Smooth muscle cell (in vitro differentiated cells): ENCODE measurements at regions not wholly inside any gene's neighbourhood (a gene's known extent, or its start where the extent isn't known, plus 50 kb on each side); places are given as distances from the start of the nearest gene placed in this dataset.

Experiments
- DNase-seq: peaks from one replicate; lab custom pipeline; 2025; ENCODE audit not compliant: unreplicated experiment; lab: John Stamatoyannopoulos, UW
- H2AFZ ChIP-seq: fragments of 200-600 bp; sonication (generic); 2 replicates; pipeline ENCODE4 v1.6.0; 2016; ENCODE audit warnings: antibody characterized with exemption, low read depth, mild to moderate bottlenecking
- H3F3A ChIP-seq: fragments of 200-600 bp; sonication (generic); 2 replicates; pipeline ENCODE4 v1.6.0; 2017; ENCODE audit warnings: antibody characterized with exemption, low read depth
- H3K27ac ChIP-seq: fragments of 200-600 bp; sonication (generic); 2 replicates; pipeline ENCODE4 v1.5.1; 2016; ENCODE audit warnings: low read depth, mild to moderate bottlenecking
- H3K27me3 ChIP-seq: fragments of 200-600 bp; sonication (generic); 2 replicates; pipeline ENCODE4 v1.6.1; 2016; ENCODE audit warnings: low read depth, mild to moderate bottlenecking
- H3K36me3 ChIP-seq: fragments of 200-600 bp; sonication (generic); 2 replicates; pipeline ENCODE4 v1.5.1; 2016; ENCODE audit warnings: low read depth
- H3K4me1 ChIP-seq: fragments of 200-600 bp; sonication (generic); 2 replicates; pipeline ENCODE4 v1.5.1; 2016; ENCODE audit warnings: low read depth
- H3K4me2 ChIP-seq: fragments of 200-600 bp; sonication (generic); 2 replicates; pipeline ENCODE4 v1.6.0; 2016; ENCODE audit warnings: mild to moderate bottlenecking
- H3K4me3 ChIP-seq: fragments of 200-600 bp; sonication (generic); 2 replicates; pipeline ENCODE4 v1.5.1; 2016; ENCODE audit warnings: mild to moderate bottlenecking
- H3K79me2 ChIP-seq: fragments of 200-600 bp; sonication (generic); 2 replicates; pipeline ENCODE4 v1.6.0; 2016; ENCODE audit warnings: low read depth, mild to moderate bottlenecking
- H3K9ac ChIP-seq: fragments of 200-600 bp; sonication (generic); 2 replicates; pipeline ENCODE4 v1.6.0; 2016; ENCODE audit warnings: low read depth
- H3K9me3 ChIP-seq: fragments of 200-600 bp; sonication (generic); replicated peaks from 2 replicates; pipeline ENCODE4 v1.5.1; 2016; ENCODE audit warnings: low read depth
- H4K20me1 ChIP-seq: fragments of 200-600 bp; sonication (generic); 2 replicates; pipeline ENCODE4 v1.6.0; 2016; ENCODE audit warnings: low read depth
- WGBS: methylation state at CpG from one replicate; pipeline ENCODE4 v1.1.7; 2016; ENCODE audit warnings: low lambda C conversion rate; 5-methylcytosine and 5-hydroxymethylcytosine counted together
- TF ChIP-seq, protein P1 (sequence below): fragments of 200-600 bp; sonication (generic); IDR thresholded peaks from 2 replicates; pipeline ENCODE4 v1.5.1; 2017; ENCODE audit warnings: borderline replicate concordance, mild to moderate bottlenecking, antibody characterized with exemption; ENCODE audit not compliant: insufficient read depth, poor library complexity, severe bottlenecking

DNA sequence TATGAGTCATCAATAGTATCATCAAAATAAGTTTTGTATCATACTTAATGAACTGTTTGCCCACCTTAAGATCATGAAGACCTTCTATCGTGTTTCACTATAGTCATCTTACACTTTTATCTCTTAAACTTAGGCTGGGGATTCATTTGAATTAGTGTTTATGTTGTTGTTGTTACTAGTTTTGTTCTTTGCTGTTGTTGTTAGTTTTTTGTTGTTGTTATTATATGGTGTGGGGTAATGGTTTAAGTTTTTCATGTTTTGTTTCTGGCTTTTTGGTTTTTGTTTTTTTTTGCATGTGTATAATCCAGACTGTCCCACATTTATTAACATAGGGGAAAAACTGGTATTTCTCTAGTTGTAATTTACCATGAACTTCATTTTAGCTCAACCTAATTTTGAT lies 965.1 kb upstream of the MIR17HG start:
- WGBS: 96% methylated on average over 1 of the region's 1 CpG
- no peaks in the 10 kb centered on the region for H3F3A ChIP-seq

DNA sequence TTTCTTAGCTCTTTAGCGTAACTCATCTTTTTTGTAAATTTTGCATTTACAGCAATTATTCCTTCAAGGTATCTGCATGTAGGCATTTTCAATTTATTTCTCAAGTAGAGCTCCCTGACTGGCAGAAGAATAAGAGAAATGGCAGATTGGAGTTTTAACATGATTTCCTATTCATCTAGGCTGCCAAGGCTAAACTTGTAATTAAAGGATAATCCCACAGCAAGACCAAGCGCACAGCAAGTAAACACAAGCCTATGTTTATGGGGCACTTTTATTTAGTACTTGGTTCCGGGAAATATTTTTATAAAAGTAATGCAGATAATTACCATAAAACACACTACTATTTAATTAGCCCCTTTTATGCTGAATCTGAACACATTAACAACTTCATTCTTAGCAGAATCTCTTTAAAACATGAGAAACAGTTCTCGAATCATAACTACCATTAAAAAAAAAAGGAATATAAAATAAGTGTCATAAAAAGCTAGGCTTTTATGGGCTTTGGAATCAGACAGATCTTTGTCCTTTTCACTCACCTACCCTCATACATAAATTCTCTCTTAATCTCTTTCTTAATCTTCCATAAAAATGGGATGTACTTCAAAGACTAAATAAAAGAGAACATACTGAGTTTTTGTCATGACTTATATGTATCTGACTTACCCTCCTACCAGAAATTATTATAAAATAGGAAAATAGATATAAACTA lies 961.6 kb upstream of the MIR17HG start:
- Histone ChIP-seq H3K79me2 (no peaks in the 10 kb centered on the region), H3K4me3 (no peak overlapping the region), H3F3A (no peaks in the 10 kb centered on the region), H4K20me1 (no peaks in the 10 kb centered on the region), H3K9ac (no peak overlapping the region), H2AFZ (peak overlapping the region; percentile 59), H3K36me3 (no peaks in the 10 kb centered on the region), H3K27me3 (no peaks in the 10 kb centered on the region), H3K9me3 (no peaks in the 10 kb centered on the region), H3K4me2 (no peak overlapping the region), H3K27ac (no peak overlapping the region), H3K4me1 (no peaks in the 10 kb centered on the region)
- DNase-seq: no peak
- TF ChIP-seq, protein P1, sequence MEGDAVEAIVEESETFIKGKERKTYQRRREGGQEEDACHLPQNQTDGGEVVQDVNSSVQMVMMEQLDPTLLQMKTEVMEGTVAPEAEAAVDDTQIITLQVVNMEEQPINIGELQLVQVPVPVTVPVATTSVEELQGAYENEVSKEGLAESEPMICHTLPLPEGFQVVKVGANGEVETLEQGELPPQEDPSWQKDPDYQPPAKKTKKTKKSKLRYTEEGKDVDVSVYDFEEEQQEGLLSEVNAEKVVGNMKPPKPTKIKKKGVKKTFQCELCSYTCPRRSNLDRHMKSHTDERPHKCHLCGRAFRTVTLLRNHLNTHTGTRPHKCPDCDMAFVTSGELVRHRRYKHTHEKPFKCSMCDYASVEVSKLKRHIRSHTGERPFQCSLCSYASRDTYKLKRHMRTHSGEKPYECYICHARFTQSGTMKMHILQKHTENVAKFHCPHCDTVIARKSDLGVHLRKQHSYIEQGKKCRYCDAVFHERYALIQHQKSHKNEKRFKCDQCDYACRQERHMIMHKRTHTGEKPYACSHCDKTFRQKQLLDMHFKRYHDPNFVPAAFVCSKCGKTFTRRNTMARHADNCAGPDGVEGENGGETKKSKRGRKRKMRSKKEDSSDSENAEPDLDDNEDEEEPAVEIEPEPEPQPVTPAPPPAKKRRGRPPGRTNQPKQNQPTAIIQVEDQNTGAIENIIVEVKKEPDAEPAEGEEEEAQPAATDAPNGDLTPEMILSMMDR: no peak
- 77% methylated on average over 4 of the region's 4 CpGs for WGBS

More for the DNA sequence above, 965.1 kb upstream of the MIR17HG start:
- TF ChIP-seq, protein P1: no peak
- H3K4me1 ChIP-seq: peaks cover 4% of the 10 kb centered on the region
- H3K27me3 ChIP-seq: no peaks in the 10 kb centered on the region
- H3K4me2 ChIP-seq: no peak overlapping the region
- no peaks in the 10 kb centered on the region for H3K79me2 ChIP-seq
- H3K27ac ChIP-seq: no peak overlapping the region
- no peak overlapping the region for H3K4me3 ChIP-seq
- no peak for DNase-seq
- H3K36me3 ChIP-seq: no peaks in the 10 kb centered on the region
- no peaks in the 10 kb centered on the region for H4K20me1 ChIP-seq
- H3K9ac ChIP-seq: no peak overlapping the region
- no peak overlapping the region for H2AFZ ChIP-seq
- no peaks in the 10 kb centered on the region for H3K9me3 ChIP-seq

DNA sequence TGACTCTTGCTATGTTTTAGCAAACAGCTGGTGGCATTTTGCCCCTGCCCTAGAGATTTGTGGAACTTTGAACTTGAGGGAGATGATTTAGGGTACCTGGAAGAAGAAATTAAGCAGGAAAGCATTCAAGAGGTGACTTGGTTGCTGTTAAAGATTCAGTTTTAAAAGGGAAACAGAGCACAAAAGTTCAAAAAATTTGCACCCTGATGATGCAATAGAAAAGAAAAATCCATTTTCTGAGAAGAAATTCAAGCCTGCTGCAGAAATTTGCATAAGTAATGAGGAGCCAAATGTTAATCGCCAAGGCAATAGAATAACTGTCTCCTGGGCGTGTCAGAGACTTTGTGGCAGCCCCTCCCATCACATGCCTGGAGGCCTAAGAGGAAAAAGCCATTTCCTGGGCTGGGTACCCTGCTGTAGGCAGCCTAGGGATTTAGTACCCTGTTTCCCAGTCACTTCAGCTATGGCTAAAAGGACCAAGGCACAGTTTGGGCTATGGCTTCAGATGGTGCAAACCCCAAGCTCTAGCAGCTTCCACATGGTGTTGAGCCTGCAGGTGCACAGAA lies 958.5 kb upstream of the MIR17HG start:
- no peak overlapping the region for H3K9ac ChIP-seq
- H3K79me2 ChIP-seq: no peaks in the 10 kb centered on the region
- no peaks in the 10 kb centered on the region for H3K9me3 ChIP-seq
- no peaks in the 10 kb centered on the region for H3K36me3 ChIP-seq
- H3K4me2 ChIP-seq: no peak overlapping the region
- H3K27me3 ChIP-seq: no peaks in the 10 kb centered on the region
- no peaks in the 10 kb centered on the region for H3K4me1 ChIP-seq
- no peaks in the 10 kb centered on the region for H3F3A ChIP-seq
- TF ChIP-seq, protein P1: no peak
- H3K27ac ChIP-seq: no peak overlapping the region
- H3K4me3 ChIP-seq: no peak overlapping the region
- H2AFZ ChIP-seq: no peak overlapping the region
- no peaks in the 10 kb centered on the region for H4K20me1 ChIP-seq
- 81% methylated on average over 2 of the region's 2 CpGs for WGBS
- no peak for DNase-seq

DNA sequence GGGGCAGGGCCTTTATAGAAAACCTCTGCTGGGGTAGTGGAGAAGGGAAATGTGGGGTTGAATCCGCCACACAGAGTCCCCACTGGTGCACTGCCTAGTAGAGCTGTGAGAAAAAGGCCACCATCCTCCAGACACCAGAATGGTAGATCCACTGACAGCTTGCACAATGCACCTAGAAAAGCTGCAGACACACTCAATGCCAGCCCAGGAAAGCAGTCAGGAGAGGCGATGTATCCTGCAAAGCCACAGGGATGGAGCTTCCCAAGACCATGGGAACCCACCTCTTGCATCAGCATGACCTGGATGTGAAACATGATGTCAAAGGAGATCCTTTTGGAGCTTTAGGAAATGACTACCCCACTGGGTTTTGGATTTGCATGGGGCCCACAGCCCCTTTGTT lies 958.0 kb upstream of the MIR17HG start:
- H3K4me3 ChIP-seq: no peak overlapping the region

More for the DNA sequence above, 958.0 kb upstream of the MIR17HG start:
- H3K27ac ChIP-seq: no peak overlapping the region
- H3K36me3 ChIP-seq: no peaks in the 10 kb centered on the region
- no peaks in the 10 kb centered on the region for H3K27me3 ChIP-seq
- H3K9ac ChIP-seq: no peak overlapping the region
- no peak for DNase-seq
- H3F3A ChIP-seq: no peaks in the 10 kb centered on the region
- H2AFZ ChIP-seq: no peak overlapping the region
- no peak overlapping the region for H3K4me2 ChIP-seq
- H4K20me1 ChIP-seq: no peaks in the 10 kb centered on the region
- WGBS: 98% methylated on average over 2 of the region's 2 CpGs
- H3K4me1 ChIP-seq: no peaks in the 10 kb centered on the region
- TF ChIP-seq, protein P1: no peak
- no peaks in the 10 kb centered on the region for H3K79me2 ChIP-seq
- H3K9me3 ChIP-seq: no peaks in the 10 kb centered on the region
